Right lobe of liver (tissue), 4 donors: ENCODE measurements at regions not wholly inside any gene's neighbourhood (a gene's known extent, or its start where the extent isn't known, plus 50 kb on each side); places are given as distances from the start of the nearest gene placed in this dataset.

Experiments
- POLR2A ChIP-seq: fragments of 450-650 bp; IDR thresholded peaks from one replicate; pipeline ENCODE4 v1.6.1; 2017; ENCODE audit warnings: antibody characterized with exemption, mild to moderate bottlenecking
- TF ChIP-seq, protein P1 (sequence below), 4 donors: fragments of 200-600 bp in 3 of 4; fragments of 450-650 bp in 1 of 4; IDR thresholded peaks; one replicate each; pipeline versions ENCODE4 v1.5.1 to v1.8.0; 2016 to 2022; ENCODE audit warnings: antibody characterized with exemption in 4 of 4, mild to moderate bottlenecking in 2 of 4
- donor health status: DM: no; HTN: no; CAD: no.
- donor health status: DM: no; HTN: no; CAD: no.
- donor health status: DM: no; HTN: yes; CAD: no.

GRCh38 chr11:37088573-37088910 lies 490.5 kb upstream of the RAG2 start:
- TF ChIP-seq, protein P1, sequence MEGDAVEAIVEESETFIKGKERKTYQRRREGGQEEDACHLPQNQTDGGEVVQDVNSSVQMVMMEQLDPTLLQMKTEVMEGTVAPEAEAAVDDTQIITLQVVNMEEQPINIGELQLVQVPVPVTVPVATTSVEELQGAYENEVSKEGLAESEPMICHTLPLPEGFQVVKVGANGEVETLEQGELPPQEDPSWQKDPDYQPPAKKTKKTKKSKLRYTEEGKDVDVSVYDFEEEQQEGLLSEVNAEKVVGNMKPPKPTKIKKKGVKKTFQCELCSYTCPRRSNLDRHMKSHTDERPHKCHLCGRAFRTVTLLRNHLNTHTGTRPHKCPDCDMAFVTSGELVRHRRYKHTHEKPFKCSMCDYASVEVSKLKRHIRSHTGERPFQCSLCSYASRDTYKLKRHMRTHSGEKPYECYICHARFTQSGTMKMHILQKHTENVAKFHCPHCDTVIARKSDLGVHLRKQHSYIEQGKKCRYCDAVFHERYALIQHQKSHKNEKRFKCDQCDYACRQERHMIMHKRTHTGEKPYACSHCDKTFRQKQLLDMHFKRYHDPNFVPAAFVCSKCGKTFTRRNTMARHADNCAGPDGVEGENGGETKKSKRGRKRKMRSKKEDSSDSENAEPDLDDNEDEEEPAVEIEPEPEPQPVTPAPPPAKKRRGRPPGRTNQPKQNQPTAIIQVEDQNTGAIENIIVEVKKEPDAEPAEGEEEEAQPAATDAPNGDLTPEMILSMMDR (IDR thresholded peaks at IDR 0.05), result no peak
- no peak for TF ChIP-seq POLR2A
